GM12878 (cell line): ENCODE measurements at regions not wholly inside any gene's neighbourhood (a gene's known extent, or its start where the extent isn't known, plus 50 kb on each side); places are given as distances from the start of the nearest gene placed in this dataset.

ENCODE experiments used
- ATAC-seq: fragments of 200-7000 bp; cut with Tn5 transposase; 3 replicates; pipeline ENCODE4 v1.9.1; 2020; ENCODE audit warnings: mild to moderate bottlenecking, moderate library complexity
- BruUV-seq: library from RNA; stranded (reverse); fragments of 400-500 nt; replicated peaks from 2 replicates; lab custom pipeline; 2021; lab: Mats Ljungman, UMichigan
- CTCF ChIA-PET: fragments of 300-600 bp; sonication (Branson Sonifier 250); formaldehyde crosslinking; extraction: SDS; loops from one replicate; lab custom pipeline; 2021; ENCODE audit warnings: inconsistent platforms; lab: Yijun Ruan, JAX
- POLR2A ChIA-PET: fragments of 350-600 bp; formaldehyde crosslinking; extraction: SDS; loops from one replicate; lab custom pipeline; 2021; ENCODE audit warnings: inconsistent platforms; lab: Charles Lee
- RAD21 ChIA-PET: fragments of 300-600 bp; sonication (Branson Sonifier 250); formaldehyde crosslinking; loops from one replicate; lab custom pipeline; 2023; ENCODE audit warnings: antibody characterized with exemption; ENCODE audit not compliant: unreplicated experiment; lab: Charles Lee
- SMC1A ChIA-PET: fragments of 300-600 bp; sonication (Branson Sonifier 250); formaldehyde crosslinking; loops from one replicate; lab custom pipeline; 2023; ENCODE audit not compliant: unreplicated experiment, uncharacterized antibody; lab: Charles Lee
- DNase-seq: peaks from one replicate; pipeline ENCODE4 v3.0.0-alpha.2; 2011; ENCODE audit warnings: low read depth, low spot score
- FAIRE-seq: peaks from 3 replicates; lab custom pipeline; 2011; peaks lifted over from hg19 to GRCh38; lab: Jason Lieb, UNC
- H2AFZ ChIP-seq: 2 replicates; pipeline ENCODE4 v1.6.0; 2011; ENCODE audit warnings: low read depth, low read length, control low read depth; ENCODE audit not compliant: control insufficient read depth
- H3K27ac ChIP-seq: 2 replicates; pipeline ENCODE4 v1.5.1; 2011; ENCODE audit warnings: control low read depth; ENCODE audit not compliant: control insufficient read depth, insufficient read depth
- H3K27me3 ChIP-seq, 2 experiments: replicated peaks in 1 of 2; 2 replicates each; pipeline versions ENCODE4 v1.6.0 to v1.6.1; 2011; ENCODE audit warnings: low read length in 1 of 2; ENCODE audit not compliant: control insufficient read depth in 2 of 2, insufficient read depth in 2 of 2
- H3K36me3 ChIP-seq, 2 experiments: 2 replicates each; pipeline ENCODE4 v1.5.1; 2011; ENCODE audit warnings: low read length in 1 of 2; ENCODE audit not compliant: control insufficient read depth in 2 of 2, insufficient read depth in 2 of 2
- H3K4me1 ChIP-seq: 2 replicates; pipeline ENCODE4 v1.6.1; 2011; ENCODE audit warnings: mild to moderate bottlenecking, low read length, moderate library complexity, mixed read lengths; ENCODE audit not compliant: control insufficient read depth, insufficient read depth
- H3K4me2 ChIP-seq: 2 replicates; pipeline ENCODE4 v1.6.0; 2011; ENCODE audit warnings: control low read depth; ENCODE audit not compliant: control insufficient read depth, insufficient read depth
- H3K4me3 ChIP-seq: fragments of 200-600 bp; sonication (generic); 2 replicates; pipeline ENCODE4 v1.5.1; 2016
- H3K79me2 ChIP-seq: 2 replicates; pipeline ENCODE4 v1.6.0; 2011; ENCODE audit warnings: low read length; ENCODE audit not compliant: control insufficient read depth, insufficient read depth
- H3K9ac ChIP-seq: 2 replicates; pipeline ENCODE4 v1.8.0; 2011; ENCODE audit warnings: low read length, control low read depth, mixed read lengths; ENCODE audit not compliant: control insufficient read depth, insufficient read depth
- H3K9me3 ChIP-seq: replicated peaks from 3 replicates; pipeline ENCODE4 v1.5.1; 2011; ENCODE audit warnings: mild to moderate bottlenecking, low read length; ENCODE audit not compliant: control insufficient read depth, insufficient read depth
- H4K20me1 ChIP-seq: 2 replicates; pipeline ENCODE4 v1.6.0; 2011; ENCODE audit not compliant: control insufficient read depth, insufficient read depth
- BCL11A ChIP-seq: IDR thresholded peaks from 2 replicates; pipeline ENCODE4 v1.6.1; 2011; ENCODE audit warnings: low read depth, low read length
- CBFB ChIP-seq: IDR thresholded peaks from 2 replicates; pipeline ENCODE4 v1.6.1; 2016; ENCODE audit warnings: antibody characterized with exemption, low read depth
- DPF2 ChIP-seq: fragments of 450-650 bp; IDR thresholded peaks from 2 replicates; pipeline ENCODE4 v1.6.1; 2017; ENCODE audit warnings: mild to moderate bottlenecking
- FOXM1 ChIP-seq: IDR thresholded peaks from 2 replicates; pipeline ENCODE4 v1.6.1; 2012; ENCODE audit warnings: low read depth, mild to moderate bottlenecking, inconsistent platforms, low read length, moderate library complexity
- HDGF ChIP-seq: fragments of 450-650 bp; IDR thresholded peaks from 2 replicates; pipeline ENCODE4 v1.6.1; 2016; ENCODE audit warnings: antibody characterized with exemption
- IKZF2 ChIP-seq, 2 experiments: fragments of 450-650 bp; IDR thresholded peaks; 2 replicates each; pipeline ENCODE4 v1.6.1; 2017; ENCODE audit warnings: mild to moderate bottlenecking in 2 of 2, moderate library complexity in 2 of 2
- RAD21 ChIP-seq: IDR thresholded peaks from 2 replicates; pipeline ENCODE4 v1.6.1; 2011; ENCODE audit warnings: mild to moderate bottlenecking, low read depth, low read length, moderate library complexity; ENCODE audit not compliant: insufficient read depth
- RFX5 ChIP-seq: IDR thresholded peaks from 2 replicates; pipeline ENCODE4 v1.6.1; 2011; ENCODE audit warnings: low read depth, low read length, improper control_type of control experiment
- SREBF1 ChIP-seq: IDR thresholded peaks from 2 replicates; pipeline ENCODE4 v1.6.1; 2012; ENCODE audit warnings: mild to moderate bottlenecking, low read length
- TCF12 ChIP-seq: IDR thresholded peaks from 2 replicates; pipeline ENCODE4 v1.6.1; 2011; ENCODE audit warnings: low read depth, mild to moderate bottlenecking, low read length
- TCF3 ChIP-seq: IDR thresholded peaks from 2 replicates; pipeline ENCODE4 v1.6.1; 2012; ENCODE audit warnings: low read depth, mild to moderate bottlenecking, low read length, borderline replicate concordance; ENCODE audit not compliant: insufficient read depth
- TCF7 ChIP-seq: IDR thresholded peaks from 2 replicates; pipeline ENCODE4 v1.6.1; 2014; ENCODE audit warnings: antibody characterized with exemption, borderline replicate concordance
- WGBS: methylation state at CpG from one replicate; pipeline ENCODE4 v1.1.6; 2016; ENCODE audit warnings: low lambda C conversion rate; ENCODE audit not compliant: insufficient replicate concordance, insufficient coverage; ENCODE audit errors: missing lambda C conversion rate; 5-methylcytosine and 5-hydroxymethylcytosine counted together
- in situ Hi-C: fragments of 300-500 bp; cut with MboI; formaldehyde crosslinking; loops from 9 replicates; pipeline ENCODE4 v1.14.3; 2018; ENCODE audit warnings: mixed read lengths
- intact Hi-C: fragments of 100-400 bp; cut with micrococcal nuclease; formaldehyde crosslinking; loops from one replicate; pipeline ENCODE4 v1.14.2; 2022; ENCODE audit not compliant: unreplicated experiment
- TF ChIP-seq, protein P1 (sequence below): IDR thresholded peaks from 2 replicates; pipeline ENCODE4 v1.6.1; 2012; ENCODE audit warnings: improper control_type of control experiment, low read depth, low read length; ENCODE audit not compliant: insufficient replicate concordance
- TF ChIP-seq, protein P2 (sequence below): fragments of 450-650 bp; IDR thresholded peaks from 2 replicates; pipeline ENCODE4 v1.6.1; 2017; ENCODE audit warnings: mild to moderate bottlenecking

DNA sequence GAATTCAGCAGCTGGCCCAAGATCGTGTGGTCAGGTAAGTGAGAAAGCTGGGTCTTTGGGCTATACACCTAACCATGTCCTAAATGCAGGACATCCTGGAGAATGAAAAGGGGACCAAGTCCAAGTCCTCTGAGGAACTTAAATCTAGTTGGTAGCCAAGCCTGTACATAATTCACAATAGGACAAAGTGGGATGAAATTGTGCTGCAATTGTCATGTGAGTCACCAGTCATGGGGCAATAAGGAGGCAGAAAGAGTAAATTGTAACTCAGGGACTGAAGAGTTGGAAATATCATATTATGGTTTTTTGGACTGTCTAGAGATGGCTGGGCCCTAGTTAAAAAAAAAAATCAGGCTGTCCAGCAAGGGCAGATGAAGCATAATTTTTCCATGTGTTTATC, 202.6 kb downstream of the CYLD start:
- H3K9ac ChIP-seq: no peak overlapping the region
- no peaks in the 10 kb centered on the region for H3K79me2 ChIP-seq
- RAD21 ChIA-PET: no interaction called here
- no peak for ATAC-seq
- SMC1A ChIA-PET: no interaction called here
- H3K9me3 ChIP-seq: no peaks in the 10 kb centered on the region
- H3K4me3 ChIP-seq: no peak overlapping the region
- no peak overlapping the region for H3K27ac ChIP-seq
- no peak for FAIRE-seq
- 0% methylated on average over 1 of the region's 1 CpG for whole genome bisulfite sequencing
- no peak for DNase-seq
- POLR2A ChIA-PET: no interaction called here
- CTCF ChIA-PET: no interaction called here
- H3K36me3 ChIP-seq: no peaks in the 10 kb centered on the region
- H4K20me1 ChIP-seq: no peaks in the 10 kb centered on the region
- H3K4me1 ChIP-seq: no peaks in the 10 kb centered on the region
- peaks cover 0 to 3% of the 10 kb centered on the region in 2 experiments; a peak in 2 of 4 replicates for H3K27me3 ChIP-seq
- BruUV-seq: no TSS peak
- H2AFZ ChIP-seq: no peak overlapping the region
- TF ChIP-seq IKZF2 (IDR thresholded peaks at IDR 0.05) (no peak), RFX5 (no peak), CBFB (no peak), BCL11A (no peak), SREBF1 (no peak), HDGF (no peak), FOXM1 (no peak), TCF3 (no peak), DPF2 (no peak), RAD21 (no peak), TCF7 (no peak), TCF12 (no peak)
- TF ChIP-seq, protein P1, sequence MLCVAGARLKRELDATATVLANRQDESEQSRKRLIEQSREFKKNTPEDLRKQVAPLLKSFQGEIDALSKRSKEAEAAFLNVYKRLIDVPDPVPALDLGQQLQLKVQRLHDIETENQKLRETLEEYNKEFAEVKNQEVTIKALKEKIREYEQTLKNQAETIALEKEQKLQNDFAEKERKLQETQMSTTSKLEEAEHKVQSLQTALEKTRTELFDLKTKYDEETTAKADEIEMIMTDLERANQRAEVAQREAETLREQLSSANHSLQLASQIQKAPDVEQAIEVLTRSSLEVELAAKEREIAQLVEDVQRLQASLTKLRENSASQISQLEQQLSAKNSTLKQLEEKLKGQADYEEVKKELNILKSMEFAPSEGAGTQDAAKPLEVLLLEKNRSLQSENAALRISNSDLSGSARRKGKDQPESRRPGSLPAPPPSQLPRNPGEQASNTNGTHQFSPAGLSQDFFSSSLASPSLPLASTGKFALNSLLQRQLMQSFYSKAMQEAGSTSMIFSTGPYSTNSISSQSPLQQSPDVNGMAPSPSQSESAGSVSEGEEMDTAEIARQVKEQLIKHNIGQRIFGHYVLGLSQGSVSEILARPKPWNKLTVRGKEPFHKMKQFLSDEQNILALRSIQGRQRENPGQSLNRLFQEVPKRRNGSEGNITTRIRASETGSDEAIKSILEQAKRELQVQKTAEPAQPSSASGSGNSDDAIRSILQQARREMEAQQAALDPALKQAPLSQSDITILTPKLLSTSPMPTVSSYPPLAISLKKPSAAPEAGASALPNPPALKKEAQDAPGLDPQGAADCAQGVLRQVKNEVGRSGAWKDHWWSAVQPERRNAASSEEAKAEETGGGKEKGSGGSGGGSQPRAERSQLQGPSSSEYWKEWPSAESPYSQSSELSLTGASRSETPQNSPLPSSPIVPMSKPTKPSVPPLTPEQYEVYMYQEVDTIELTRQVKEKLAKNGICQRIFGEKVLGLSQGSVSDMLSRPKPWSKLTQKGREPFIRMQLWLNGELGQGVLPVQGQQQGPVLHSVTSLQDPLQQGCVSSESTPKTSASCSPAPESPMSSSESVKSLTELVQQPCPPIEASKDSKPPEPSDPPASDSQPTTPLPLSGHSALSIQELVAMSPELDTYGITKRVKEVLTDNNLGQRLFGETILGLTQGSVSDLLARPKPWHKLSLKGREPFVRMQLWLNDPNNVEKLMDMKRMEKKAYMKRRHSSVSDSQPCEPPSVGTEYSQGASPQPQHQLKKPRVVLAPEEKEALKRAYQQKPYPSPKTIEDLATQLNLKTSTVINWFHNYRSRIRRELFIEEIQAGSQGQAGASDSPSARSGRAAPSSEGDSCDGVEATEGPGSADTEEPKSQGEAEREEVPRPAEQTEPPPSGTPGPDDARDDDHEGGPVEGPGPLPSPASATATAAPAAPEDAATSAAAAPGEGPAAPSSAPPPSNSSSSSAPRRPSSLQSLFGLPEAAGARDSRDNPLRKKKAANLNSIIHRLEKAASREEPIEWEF: no peak
- TF ChIP-seq, protein P2, sequence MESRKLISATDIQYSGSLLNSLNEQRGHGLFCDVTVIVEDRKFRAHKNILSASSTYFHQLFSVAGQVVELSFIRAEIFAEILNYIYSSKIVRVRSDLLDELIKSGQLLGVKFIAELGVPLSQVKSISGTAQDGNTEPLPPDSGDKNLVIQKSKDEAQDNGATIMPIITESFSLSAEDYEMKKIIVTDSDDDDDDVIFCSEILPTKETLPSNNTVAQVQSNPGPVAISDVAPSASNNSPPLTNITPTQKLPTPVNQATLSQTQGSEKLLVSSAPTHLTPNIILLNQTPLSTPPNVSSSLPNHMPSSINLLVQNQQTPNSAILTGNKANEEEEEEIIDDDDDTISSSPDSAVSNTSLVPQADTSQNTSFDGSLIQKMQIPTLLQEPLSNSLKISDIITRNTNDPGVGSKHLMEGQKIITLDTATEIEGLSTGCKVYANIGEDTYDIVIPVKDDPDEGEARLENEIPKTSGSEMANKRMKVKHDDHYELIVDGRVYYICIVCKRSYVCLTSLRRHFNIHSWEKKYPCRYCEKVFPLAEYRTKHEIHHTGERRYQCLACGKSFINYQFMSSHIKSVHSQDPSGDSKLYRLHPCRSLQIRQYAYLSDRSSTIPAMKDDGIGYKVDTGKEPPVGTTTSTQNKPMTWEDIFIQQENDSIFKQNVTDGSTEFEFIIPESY: no peak
- H3K4me2 ChIP-seq: no peak overlapping the region
- in situ Hi-C loops (no loop called here), intact Hi-C loops (loop anchor here (10.0 kb wide), 1 partner anchor 60 kb away; no protein-coding TSS in a partner anchor)
